Right lobe of liver (tissue), 6 donors: ENCODE measurements at regions not wholly inside any gene's neighbourhood (a gene's known extent, or its start where the extent isn't known, plus 50 kb on each side); places are given as distances from the start of the nearest gene placed in this dataset.
A peak's percentile ranks its signal among the peaks of the same experiment; 100 is the strongest.

ENCODE experiments used
- ATAC-seq, 4 donors: fragments of 200-7000 bp; cut with Tn5 transposase; one replicate each; pipeline ENCODE4 v1.9.1; 2020; ENCODE audit warnings: mild to moderate bottlenecking in 4 of 4, moderate library complexity in 4 of 4
- DNase-seq, 3 donors: peaks; one replicate each; pipeline ENCODE4 v3.0.0-alpha.2; 2020
- H3K27ac ChIP-seq, 3 donors: fragments of 200-600 bp; one replicate each; pipeline ENCODE4 v1.8.0; 2022
- H3K27me3 ChIP-seq, 2 donors: fragments of 200-600 bp; one replicate each; pipeline ENCODE4 v1.8.0; 2022
- H3K36me3 ChIP-seq, 4 donors: fragments of 200-600 bp; sonication (generic) in 1 of 4; one replicate each; pipeline versions ENCODE4 v1.5.1 to v1.8.0; 2017 to 2022; ENCODE audit warnings: control low read depth in 1 of 4
- H3K4me1 ChIP-seq, 4 donors: fragments of 200-600 bp; sonication (generic) in 1 of 4; one replicate each; pipeline versions ENCODE4 v1.5.1 to v1.8.0; 2017 to 2022; ENCODE audit warnings: control low read depth in 1 of 4
- H3K4me3 ChIP-seq, 3 donors: fragments of 200-600 bp; one replicate each; pipeline ENCODE4 v1.8.0; 2022
- H3K9me3 ChIP-seq, 4 donors: fragments of 200-600 bp; sonication (generic) in 1 of 4; one replicate each; pipeline versions ENCODE4 v1.5.1 to v1.8.0; 2017 to 2022; ENCODE audit warnings: control low read depth in 1 of 4
- POLR2A ChIP-seq: fragments of 450-650 bp; IDR thresholded peaks from one replicate; pipeline ENCODE4 v1.6.1; 2017; ENCODE audit warnings: antibody characterized with exemption, mild to moderate bottlenecking
- WGBS: methylation state at CpG from one replicate; pipeline ENCODE4 v1.1.6; 2018; ENCODE audit warnings: low coverage, low lambda C conversion rate; ENCODE audit not compliant: insufficient coverage; ENCODE audit errors: missing lambda C conversion rate; 5-methylcytosine and 5-hydroxymethylcytosine counted together
- intact Hi-C, 2 donors: fragments of 100-400 bp; cut with DNase I; formaldehyde crosslinking; loops; one replicate each; pipeline versions ENCODE4 v1.11.2 to v1.14.1; 2022
- TF ChIP-seq, protein P1 (sequence below), 4 donors: fragments of 200-600 bp in 3 of 4; fragments of 450-650 bp in 1 of 4; IDR thresholded peaks; one replicate each; pipeline versions ENCODE4 v1.5.1 to v1.8.0; 2016 to 2022; ENCODE audit warnings: antibody characterized with exemption in 4 of 4, mild to moderate bottlenecking in 2 of 4
- donor health status: DM: no; HTN: yes; CAD: no.
- donor health status: DM: no; HTN: no; CAD: no.
- donor health status: DM: no; HTN: no; CAD: no.
- donor health status: DM: no; HTN: yes; CAD: no.
- donor health status: DM: no; HTN: yes; CAD: no.

DNA sequence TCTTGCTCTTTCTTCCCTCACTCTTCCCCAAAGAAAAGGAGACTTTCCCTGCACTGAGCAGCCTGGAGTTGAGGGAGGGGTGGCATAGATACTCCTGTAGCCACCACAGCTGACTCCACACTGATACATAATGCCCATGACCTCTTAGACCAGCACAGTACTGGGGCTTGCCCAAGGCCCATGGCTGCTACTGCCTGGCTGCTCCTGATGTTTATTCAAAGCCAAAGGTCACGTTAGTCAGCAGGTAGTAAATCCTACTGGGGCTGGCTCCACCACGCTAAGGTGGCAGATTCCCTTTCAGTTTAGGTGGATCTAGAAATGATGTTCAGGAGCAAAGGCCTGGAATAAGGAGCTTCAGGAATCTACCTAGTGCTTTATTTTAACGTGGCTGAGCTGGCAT is 212.7 kb downstream of the C3orf38 start:
- peak in 2 of 4 donors; percentile 28 to 55 for ATAC-seq
- H3K36me3 ChIP-seq = no peaks in the 10 kb centered on the region
- H3K27me3 ChIP-seq = no peaks in the 10 kb centered on the region
- DNase-seq = no peak
- H3K27ac ChIP-seq = no peak overlapping the region
- intact Hi-C loops = no loop called here
- WGBS = 11% methylated on average over 3 of the region's 3 CpGs
- H3K4me3 ChIP-seq = no peak overlapping the region
- no peaks in the 10 kb centered on the region for H3K9me3 ChIP-seq
- H3K4me1 ChIP-seq = no peaks in the 10 kb centered on the region
- TF ChIP-seq, protein P1, sequence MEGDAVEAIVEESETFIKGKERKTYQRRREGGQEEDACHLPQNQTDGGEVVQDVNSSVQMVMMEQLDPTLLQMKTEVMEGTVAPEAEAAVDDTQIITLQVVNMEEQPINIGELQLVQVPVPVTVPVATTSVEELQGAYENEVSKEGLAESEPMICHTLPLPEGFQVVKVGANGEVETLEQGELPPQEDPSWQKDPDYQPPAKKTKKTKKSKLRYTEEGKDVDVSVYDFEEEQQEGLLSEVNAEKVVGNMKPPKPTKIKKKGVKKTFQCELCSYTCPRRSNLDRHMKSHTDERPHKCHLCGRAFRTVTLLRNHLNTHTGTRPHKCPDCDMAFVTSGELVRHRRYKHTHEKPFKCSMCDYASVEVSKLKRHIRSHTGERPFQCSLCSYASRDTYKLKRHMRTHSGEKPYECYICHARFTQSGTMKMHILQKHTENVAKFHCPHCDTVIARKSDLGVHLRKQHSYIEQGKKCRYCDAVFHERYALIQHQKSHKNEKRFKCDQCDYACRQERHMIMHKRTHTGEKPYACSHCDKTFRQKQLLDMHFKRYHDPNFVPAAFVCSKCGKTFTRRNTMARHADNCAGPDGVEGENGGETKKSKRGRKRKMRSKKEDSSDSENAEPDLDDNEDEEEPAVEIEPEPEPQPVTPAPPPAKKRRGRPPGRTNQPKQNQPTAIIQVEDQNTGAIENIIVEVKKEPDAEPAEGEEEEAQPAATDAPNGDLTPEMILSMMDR (IDR thresholded peaks at IDR 0.05) = no peak
- TF ChIP-seq POLR2A = no peak

DNA sequence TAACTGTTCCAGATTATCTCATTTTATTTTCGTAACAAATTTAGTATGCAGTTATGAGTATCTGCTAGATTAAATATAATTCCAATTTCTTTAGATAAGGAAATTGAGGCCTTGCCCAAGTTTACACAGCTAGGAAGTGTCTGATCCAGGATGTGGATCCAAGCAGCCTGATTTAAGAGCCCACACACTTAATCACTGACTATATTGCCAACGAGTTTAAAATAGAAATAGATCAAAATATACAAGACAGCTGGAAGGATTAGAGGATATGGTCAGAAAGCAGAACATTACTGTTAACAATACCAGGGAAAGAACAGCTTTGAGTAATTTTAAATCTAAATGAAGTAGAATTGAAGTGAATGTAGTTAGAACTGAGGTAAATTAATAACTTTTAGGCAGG is 215.2 kb downstream of the C3orf38 start:
- WGBS = 35% methylated on average over 2 of the region's 2 CpGs
- DNase-seq (no peak), ATAC-seq (no peak)
- Histone ChIP-seq H3K4me3 (no peak overlapping the region), H3K27ac (no peak overlapping the region), H3K4me1 (no peaks in the 10 kb centered on the region), H3K36me3 (no peaks in the 10 kb centered on the region), H3K27me3 (no peaks in the 10 kb centered on the region), H3K9me3 (no peaks in the 10 kb centered on the region)
- intact Hi-C loops = no loop called here
- no peak for TF ChIP-seq POLR2A
- TF ChIP-seq, protein P1 (IDR thresholded peaks at IDR 0.05) = no peak

DNA sequence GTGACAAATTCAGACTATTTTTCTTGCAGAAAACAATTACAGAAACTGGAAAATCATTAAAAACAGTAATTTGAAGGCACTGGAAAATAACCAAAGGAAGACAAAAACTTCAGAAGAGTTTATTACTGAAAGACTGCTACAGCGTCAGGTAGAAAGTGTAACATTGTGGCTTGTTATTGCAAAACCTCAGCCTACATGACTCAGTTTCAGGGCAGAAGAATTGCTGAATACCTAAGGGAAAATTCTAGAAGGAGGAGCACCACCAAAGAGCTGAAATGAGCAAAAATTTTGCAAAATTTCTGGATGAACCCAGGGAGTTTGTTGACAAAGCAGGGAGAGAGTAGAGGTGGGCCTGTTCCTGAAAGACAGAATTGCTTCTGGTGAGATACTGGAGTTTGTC is 219.6 kb downstream of the C3orf38 start:
- Histone ChIP-seq H3K9me3 (no peaks in the 10 kb centered on the region), H3K4me3 (no peak overlapping the region), H3K27me3 (no peaks in the 10 kb centered on the region), H3K36me3 (no peaks in the 10 kb centered on the region), H3K4me1 (no peaks in the 10 kb centered on the region), H3K27ac (no peak overlapping the region)
- intact Hi-C loops = no loop called here
- no peak for ATAC-seq
- no peak for DNase-seq
- 50% methylated on average over 1 of the region's 1 CpG for WGBS
- TF ChIP-seq POLR2A = no peak
- TF ChIP-seq, protein P1 (IDR thresholded peaks at IDR 0.05) = no peak

DNA sequence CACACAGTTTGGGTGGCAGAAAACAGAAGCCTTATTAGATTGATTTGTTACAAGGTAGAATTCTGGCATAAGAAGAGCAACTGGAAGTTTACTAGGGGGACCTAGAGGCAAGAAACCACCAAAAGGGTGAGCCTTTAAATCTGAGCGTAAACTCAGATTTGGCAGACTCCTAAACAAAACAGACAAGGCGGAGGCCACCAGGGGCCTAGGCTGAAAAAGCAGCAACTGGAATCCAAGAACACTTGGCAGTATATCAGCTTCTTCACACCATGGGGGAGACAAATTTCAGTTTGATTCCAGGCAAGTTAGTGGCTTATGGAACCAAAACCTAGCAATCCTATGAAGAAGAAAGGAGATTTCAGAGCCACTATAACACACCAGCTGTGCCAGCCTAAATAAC is 220.0 kb downstream of the C3orf38 start:
- no peaks in the 10 kb centered on the region for H3K9me3 ChIP-seq
- intact Hi-C loops = no loop called here
- WGBS = 74% methylated on average over 2 of the region's 2 CpGs
- no peak overlapping the region for H3K4me3 ChIP-seq
- no peaks in the 10 kb centered on the region for H3K36me3 ChIP-seq
- no peaks in the 10 kb centered on the region for H3K27me3 ChIP-seq
- ATAC-seq = no peak
- no peak for DNase-seq
- TF ChIP-seq, protein P1 (IDR thresholded peaks at IDR 0.05) = no peak
- TF ChIP-seq POLR2A = no peak
- no peak overlapping the region for H3K27ac ChIP-seq
- H3K4me1 ChIP-seq = no peaks in the 10 kb centered on the region

DNA sequence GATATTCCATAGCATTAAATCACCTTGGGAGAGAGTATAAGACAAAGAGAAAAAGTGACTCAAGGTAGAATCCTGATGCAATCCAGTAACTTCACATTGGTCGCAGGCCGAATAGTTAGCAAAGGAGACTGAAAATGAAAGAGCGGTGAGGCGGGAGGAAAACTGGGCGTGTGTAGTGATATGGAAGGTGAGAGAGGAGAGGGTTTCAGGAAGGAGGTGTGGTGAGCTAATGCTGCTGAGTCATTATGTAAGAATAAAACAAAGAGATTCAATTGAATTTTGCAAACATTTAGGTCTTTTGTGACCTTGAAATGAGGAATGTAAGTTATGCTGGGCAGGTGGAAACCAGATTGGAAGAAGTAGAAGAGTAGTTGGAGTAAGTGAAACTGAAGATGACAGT is 235.3 kb downstream of the C3orf38 start:
- no peaks in the 10 kb centered on the region for H3K36me3 ChIP-seq
- no peak for DNase-seq
- no peaks in the 10 kb centered on the region for H3K9me3 ChIP-seq
- intact Hi-C loops = no loop called here
- no peaks in the 10 kb centered on the region for H3K4me1 ChIP-seq
- H3K27ac ChIP-seq = no peak overlapping the region
- H3K27me3 ChIP-seq = no peaks in the 10 kb centered on the region
- 34% methylated on average over 5 of the region's 5 CpGs for WGBS
- no peak overlapping the region for H3K4me3 ChIP-seq
- ATAC-seq = no peak
- no peak for TF ChIP-seq POLR2A
- TF ChIP-seq, protein P1 (IDR thresholded peaks at IDR 0.05) = no peak
